Neural progenitor cell (in vitro differentiated cells): ENCODE measurements at regions not wholly inside any gene's neighbourhood (a gene's known extent, or its start where the extent isn't known, plus 50 kb on each side); places are given as distances from the start of the nearest gene placed in this dataset.

ENCODE experiments used
- CTCF ChIP-seq: fragments of 200-600 bp; sonication (generic); IDR thresholded peaks from 2 replicates; pipeline ENCODE4 v1.5.1; 2017; ENCODE audit warnings: antibody characterized with exemption, mild to moderate bottlenecking
- EZH2 ChIP-seq: fragments of 200-600 bp; sonication (generic); IDR thresholded peaks from 2 replicates; pipeline ENCODE4 v1.6.1; 2017; ENCODE audit warnings: antibody characterized with exemption, mild to moderate bottlenecking, moderate library complexity
- EZH2phosphoT487 ChIP-seq: fragments of 200-600 bp; sonication (generic); IDR thresholded peaks from 2 replicates; pipeline ENCODE4 v1.6.1; 2017; ENCODE audit warnings: antibody characterized with exemption

GRCh38 chr2:198471291-198471690, 666.9 kb downstream of the PLCL1 start:
- TF ChIP-seq CTCF (peak; percentile 45), EZH2 (no peak), EZH2phosphoT487 (no peak)
